Esophagus muscularis mucosa (tissue), 4 donors: ENCODE measurements at regions not wholly inside any gene's neighbourhood (a gene's known extent, or its start where the extent isn't known, plus 50 kb on each side); places are given as distances from the start of the nearest gene placed in this dataset.

Source experiments
- DNase-seq: peaks from one replicate; pipeline ENCODE4 v3.0.0-alpha.2; 2017; ENCODE audit errors: extremely low spot score
- H3K27ac ChIP-seq, 4 donors: fragments of 200-600 bp; sonication (generic); replicated peaks in 1 of 4; 1 replicate in 3 of 4; 2 replicates in 1 of 4; pipeline ENCODE4 v1.5.1; 2016 to 2019; ENCODE audit warnings: mild to moderate bottlenecking in 1 of 4
- H3K27me3 ChIP-seq, 4 donors: fragments of 200-600 bp; sonication (generic); one replicate each; pipeline versions ENCODE4 v1.5.1 to v1.6.0; 2016 to 2019
- H3K36me3 ChIP-seq, 4 donors: fragments of 200-600 bp; sonication (generic); one replicate each; pipeline ENCODE4 v1.5.1; 2016 to 2019
- H3K4me1 ChIP-seq, 4 donors: fragments of 200-600 bp; sonication (generic); one replicate each; pipeline ENCODE4 v1.5.1; 2016 to 2019
- H3K4me3 ChIP-seq, 4 donors: fragments of 200-600 bp; sonication (generic); 1 replicate in 2 of 4; 2 replicates in 2 of 4; pipeline ENCODE4 v1.5.1; 2016 to 2019; ENCODE audit warnings: mild to moderate bottlenecking in 4 of 4, moderate library complexity in 1 of 4
- H3K9me3 ChIP-seq, 4 donors: fragments of 200-600 bp; sonication (generic); 1 replicate in 3 of 4; 2 replicates in 1 of 4; pipeline ENCODE4 v1.5.1; 2016 to 2019
- EP300 ChIP-seq: sonication (generic); formaldehyde crosslinking; IDR thresholded peaks from one replicate; pipeline ENCODE4 v1.6.1; 2017; ENCODE audit warnings: antibody characterized with exemption
- POLR2A ChIP-seq: fragments of 450-650 bp; IDR thresholded peaks from one replicate; pipeline ENCODE4 v1.6.1; 2017; ENCODE audit warnings: antibody characterized with exemption, moderate library complexity, mild to moderate bottlenecking, low read depth
- POLR2AphosphoS5 ChIP-seq, 2 donors: sonication (generic); formaldehyde crosslinking; IDR thresholded peaks; one replicate each; pipeline ENCODE4 v1.6.1; 2017; ENCODE audit warnings: antibody characterized with exemption in 2 of 2
- WGBS: methylation state at CpG from one replicate; pipeline ENCODE4 v1.1.5; 2018; 5-methylcytosine and 5-hydroxymethylcytosine counted together
- intact Hi-C: fragments of 100-400 bp; cut with DNase I; formaldehyde crosslinking; loops from one replicate; pipeline ENCODE4 v1.15.1; 2023
- TF ChIP-seq, protein P1 (sequence below), 3 experiments: fragments of 200-600 bp in 2 of 3; fragments of 450-650 bp in 1 of 3; sonication (generic) in 2 of 3; IDR thresholded peaks; one replicate each; pipeline ENCODE4 v1.5.1; 2017 to 2019; ENCODE audit warnings: antibody characterized with exemption in 3 of 3, mild to moderate bottlenecking in 2 of 3, moderate library complexity in 1 of 3

DNA sequence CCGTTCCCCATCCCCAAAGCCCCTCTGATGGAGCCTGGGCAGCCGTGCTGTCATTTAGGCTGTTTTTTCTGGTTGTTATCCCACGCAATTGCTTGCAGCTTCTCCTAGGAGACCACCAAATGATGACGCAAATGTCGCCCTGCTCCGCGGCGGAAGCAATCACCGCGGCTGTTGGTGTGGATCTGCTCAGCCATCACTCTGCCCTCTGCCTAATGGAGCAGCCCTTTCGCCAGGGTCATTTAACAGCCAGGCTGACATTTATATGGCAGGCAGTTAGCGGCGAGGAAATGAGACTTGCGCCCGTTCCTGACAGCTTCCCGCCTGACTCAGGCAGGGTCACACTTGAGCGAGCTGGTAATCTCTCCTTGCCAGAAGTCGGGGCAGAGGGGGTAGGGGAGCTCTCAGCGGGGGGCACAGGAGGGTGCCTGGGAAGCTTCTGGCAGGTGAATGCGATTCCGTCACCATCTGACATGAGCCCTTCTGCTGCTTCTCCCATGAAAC lies 97.9 kb upstream of the RTL6 start:
- intact Hi-C loops: no loop called here

DNA sequence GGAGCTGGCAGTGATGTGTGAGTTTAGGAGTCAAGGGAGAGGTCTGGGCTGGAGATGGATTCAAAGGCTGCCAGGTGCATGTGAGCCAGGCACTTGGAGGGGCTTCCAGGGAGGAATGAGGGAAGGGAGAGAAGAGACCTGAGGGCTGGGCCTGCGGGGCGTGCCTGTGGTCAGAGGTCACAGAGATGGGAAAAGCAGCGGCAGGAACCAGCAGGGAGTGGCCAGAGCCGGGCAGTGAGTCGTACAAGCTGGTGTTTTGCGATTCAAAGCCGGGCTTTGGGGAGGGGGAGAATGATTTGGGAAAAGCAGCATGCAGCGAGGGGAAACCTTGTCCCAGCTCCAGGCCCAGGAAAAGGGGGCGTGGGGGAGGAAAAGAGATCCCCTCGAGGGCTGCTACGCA lies 96.9 kb upstream of the RTL6 start:
- peaks cover 0 to 5% (median 0%) of the 10 kb centered on the region in 4 donors for H3K4me1 ChIP-seq
- TF ChIP-seq POLR2A (no peak), EP300 (no peak), POLR2AphosphoS5 (IDR thresholded peaks at IDR 0.05) (no peak)
- TF ChIP-seq, protein P1, sequence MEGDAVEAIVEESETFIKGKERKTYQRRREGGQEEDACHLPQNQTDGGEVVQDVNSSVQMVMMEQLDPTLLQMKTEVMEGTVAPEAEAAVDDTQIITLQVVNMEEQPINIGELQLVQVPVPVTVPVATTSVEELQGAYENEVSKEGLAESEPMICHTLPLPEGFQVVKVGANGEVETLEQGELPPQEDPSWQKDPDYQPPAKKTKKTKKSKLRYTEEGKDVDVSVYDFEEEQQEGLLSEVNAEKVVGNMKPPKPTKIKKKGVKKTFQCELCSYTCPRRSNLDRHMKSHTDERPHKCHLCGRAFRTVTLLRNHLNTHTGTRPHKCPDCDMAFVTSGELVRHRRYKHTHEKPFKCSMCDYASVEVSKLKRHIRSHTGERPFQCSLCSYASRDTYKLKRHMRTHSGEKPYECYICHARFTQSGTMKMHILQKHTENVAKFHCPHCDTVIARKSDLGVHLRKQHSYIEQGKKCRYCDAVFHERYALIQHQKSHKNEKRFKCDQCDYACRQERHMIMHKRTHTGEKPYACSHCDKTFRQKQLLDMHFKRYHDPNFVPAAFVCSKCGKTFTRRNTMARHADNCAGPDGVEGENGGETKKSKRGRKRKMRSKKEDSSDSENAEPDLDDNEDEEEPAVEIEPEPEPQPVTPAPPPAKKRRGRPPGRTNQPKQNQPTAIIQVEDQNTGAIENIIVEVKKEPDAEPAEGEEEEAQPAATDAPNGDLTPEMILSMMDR (IDR thresholded peaks at IDR 0.05): no peak
- peaks cover 0 to 40% (median 0%) of the 10 kb centered on the region in 4 donors for H3K27me3 ChIP-seq
- peaks cover 0 to under 1% (median 0%) of the 10 kb centered on the region in 4 donors for H3K9me3 ChIP-seq
- no peaks in the 10 kb centered on the region for H3K36me3 ChIP-seq
- H3K4me3 ChIP-seq: no peak overlapping the region
- intact Hi-C loops: no loop called here
- no peak overlapping the region for H3K27ac ChIP-seq
- DNase-seq: no peak
- 75% methylated on average over 11 of the region's 11 CpGs for WGBS

More for the DNA sequence above, 97.9 kb upstream of the RTL6 start:
- H3K4me3 ChIP-seq: no peak overlapping the region
- no peak overlapping the region for H3K27ac ChIP-seq
- TF ChIP-seq, protein P1 (IDR thresholded peaks at IDR 0.05): no peak
- no peak for TF ChIP-seq EP300
- no peak for TF ChIP-seq POLR2AphosphoS5 (IDR thresholded peaks at IDR 0.05)
- no peak for TF ChIP-seq POLR2A
- no peak for DNase-seq
- 47% methylated on average over 9 of the region's 21 CpGs for WGBS
- no peaks in the 10 kb centered on the region for H3K9me3 ChIP-seq
- peaks cover 0 to 33% (median 0%) of the 10 kb centered on the region in 4 donors for H3K27me3 ChIP-seq
- peaks cover 0 to 5% (median 0%) of the 10 kb centered on the region in 4 donors for H3K4me1 ChIP-seq
- no peaks in the 10 kb centered on the region for H3K36me3 ChIP-seq

DNA sequence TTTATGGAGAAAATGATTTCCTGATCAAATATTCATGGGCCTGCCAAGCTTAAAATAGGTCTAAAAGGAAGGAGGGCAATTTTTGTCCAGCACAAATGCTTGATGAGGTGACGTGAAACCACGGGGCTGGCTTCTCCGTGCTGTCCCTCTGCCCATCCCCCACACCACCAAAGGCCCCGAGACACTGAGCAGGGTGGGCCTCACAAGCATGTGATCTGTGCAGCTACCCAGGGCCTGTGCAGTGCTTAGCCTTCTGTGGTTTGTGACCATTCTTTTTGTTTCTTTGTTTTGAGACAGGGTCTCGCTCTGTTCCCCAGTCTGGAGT lies 94.8 kb upstream of the RTL6 start:
- peaks cover 0 to 44% (median 0%) of the 10 kb centered on the region in 4 donors for H3K27me3 ChIP-seq
- H3K4me3 ChIP-seq: no peak overlapping the region
- H3K27ac ChIP-seq: no peak overlapping the region
- peaks cover 0 to 5% (median 0%) of the 10 kb centered on the region in 4 donors for H3K4me1 ChIP-seq
- H3K9me3 ChIP-seq: peaks cover 0 to 8% (median 2%) of the 10 kb centered on the region in 4 donors
- intact Hi-C loops: no loop called here
- TF ChIP-seq POLR2A (no peak), EP300 (no peak), POLR2AphosphoS5 (IDR thresholded peaks at IDR 0.05) (no peak)
- TF ChIP-seq, protein P1 (IDR thresholded peaks at IDR 0.05): no peak
- no peaks in the 10 kb centered on the region for H3K36me3 ChIP-seq
- DNase-seq: no peak
- 44% methylated on average over 5 of the region's 5 CpGs for WGBS

DNA sequence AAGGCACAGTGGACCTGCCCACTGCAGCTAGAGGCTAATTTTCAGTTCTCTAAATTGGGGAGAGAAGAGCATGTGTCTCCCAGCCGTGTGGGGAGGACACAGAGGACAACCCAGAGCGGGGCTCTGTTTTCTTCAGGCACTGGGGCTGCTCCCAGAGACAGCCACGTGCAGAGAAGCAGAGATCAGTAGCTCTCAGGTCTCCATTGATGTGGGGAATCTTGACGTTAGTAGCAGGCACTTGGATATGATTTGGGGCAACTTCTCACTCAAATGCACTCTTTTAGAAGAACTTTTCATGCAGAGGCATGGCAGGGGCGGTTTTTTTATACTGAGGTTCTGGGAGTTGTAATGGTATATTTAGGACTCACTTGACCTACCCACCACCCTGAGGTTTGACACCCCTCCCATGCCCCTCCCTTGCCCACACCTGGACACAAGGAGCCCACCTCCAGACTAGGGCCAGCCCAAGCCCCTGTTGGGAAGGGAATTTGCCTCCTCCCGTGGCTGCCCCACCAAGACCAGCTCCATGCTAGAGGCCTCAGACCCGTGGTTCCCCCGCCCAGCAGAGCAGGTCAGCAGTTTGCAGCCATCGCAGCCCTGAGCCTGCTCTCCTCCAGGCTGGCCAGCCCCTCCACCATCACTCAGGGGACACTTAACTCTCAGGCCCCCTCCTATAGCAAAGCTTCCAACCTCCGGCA lies 94.2 kb upstream of the RTL6 start:
- TF ChIP-seq POLR2A: no peak
- TF ChIP-seq POLR2AphosphoS5 (IDR thresholded peaks at IDR 0.05): no peak
- TF ChIP-seq EP300: no peak
- TF ChIP-seq, protein P1 (IDR thresholded peaks at IDR 0.05): no peak
- Histone ChIP-seq H3K9me3 (peaks cover 0 to 8% (median 2%) of the 10 kb centered on the region in 4 donors), H3K36me3 (no peaks in the 10 kb centered on the region), H3K4me3 (no peak overlapping the region), H3K27me3 (peaks cover 0 to 49% (median 0%) of the 10 kb centered on the region in 4 donors), H3K4me1 (peaks cover 0 to 5% (median 0%) of the 10 kb centered on the region in 4 donors), H3K27ac (no peak overlapping the region)
- DNase-seq: no peak
- 78% methylated on average over 7 of the region's 10 CpGs for WGBS
- intact Hi-C loops: no loop called here
